ENCODE measurements at regions not wholly inside any gene's neighbourhood (a gene's known extent, or its start where the extent isn't known, plus 50 kb on each side); places are given as distances from the start of the nearest gene placed in this dataset.

GRCh38 chr18:2478662-2479061, 92.6 kb downstream of the METTL4 start:
- no peaks in the 10 kb centered on the region for H3K9me3 ChIP-seq
- no peak overlapping the region for H3K27ac ChIP-seq
- no peak for TF ChIP-seq CTCF (IDR thresholded peaks at IDR 0.05)
- no peaks in the 10 kb centered on the region for H3K27me3 ChIP-seq
- no peaks in the 10 kb centered on the region for H3K36me3 ChIP-seq
- DNase-seq (ENCODE audit: low spot score in 2 of 2), result no peak
- intact Hi-C loops (cut with DNase I), result no loop called here
- H3K4me3 ChIP-seq, result no peak overlapping the region
- H3K4me1 ChIP-seq, result no peaks in the 10 kb centered on the region

- intact Hi-C loops (cut with DNase I), result no loop called here
- no peaks in the 10 kb centered on the region for H3K36me3 ChIP-seq
- no peak for TF ChIP-seq CTCF (IDR thresholded peaks at IDR 0.05)
Observed at GRCh38 chr18:2480536-2480935, 90.8 kb downstream of the METTL4 start.

GRCh38 chr18:2482706-2483475, 88.4 kb downstream of the METTL4 start:
- intact Hi-C loops (cut with DNase I), result no loop called here
- H3K36me3 ChIP-seq, result no peaks in the 10 kb centered on the region
- H3K9me3 ChIP-seq, result no peaks in the 10 kb centered on the region
- no peaks in the 10 kb centered on the region for H3K4me1 ChIP-seq
- H3K27ac ChIP-seq, result no peak overlapping the region
- no peak for DNase-seq (ENCODE audit: low spot score in 2 of 2)
- TF ChIP-seq CTCF (IDR thresholded peaks at IDR 0.05), result no peak
- no peaks in the 10 kb centered on the region for H3K27me3 ChIP-seq
- H3K4me3 ChIP-seq, result no peak overlapping the region

More at GRCh38 chr18:2480536-2480935, 90.8 kb downstream of the METTL4 start:
- no peaks in the 10 kb centered on the region for H3K4me1 ChIP-seq
- no peaks in the 10 kb centered on the region for H3K9me3 ChIP-seq
- H3K4me3 ChIP-seq, result no peak overlapping the region
- no peaks in the 10 kb centered on the region for H3K27me3 ChIP-seq
- H3K27ac ChIP-seq, result no peak overlapping the region
- no peak for DNase-seq (ENCODE audit: low spot score in 2 of 2)

- no peak for TF ChIP-seq CTCF (IDR thresholded peaks at IDR 0.05)
- Histone ChIP-seq H3K36me3 (no peaks in the 10 kb centered on the region), H3K27ac (no peak overlapping the region), H3K4me1 (no peaks in the 10 kb centered on the region), H3K27me3 (no peaks in the 10 kb centered on the region), H3K9me3 (no peaks in the 10 kb centered on the region), H3K4me3 (no peak overlapping the region)
- intact Hi-C loops (cut with DNase I), result no loop called here
- no peak for DNase-seq (ENCODE audit: low spot score in 2 of 2)
Observed at GRCh38 chr18:2485983-2486382, 85.3 kb downstream of the METTL4 start.

GRCh38 chr18:2486426-2486825, 84.9 kb downstream of the METTL4 start:
- Histone ChIP-seq H3K9me3 (no peaks in the 10 kb centered on the region), H3K4me3 (no peak overlapping the region), H3K4me1 (no peaks in the 10 kb centered on the region), H3K27ac (no peak overlapping the region), H3K27me3 (no peaks in the 10 kb centered on the region), H3K36me3 (no peaks in the 10 kb centered on the region)
- DNase-seq (ENCODE audit: low spot score in 2 of 2), result no peak
- no peak for TF ChIP-seq CTCF (IDR thresholded peaks at IDR 0.05)
- intact Hi-C loops (cut with DNase I), result no loop called here

Data from ascending aorta (tissue), 2 donors.